ENCODE measurements at regions not wholly inside any gene's neighbourhood (a gene's known extent, or its start where the extent isn't known, plus 50 kb on each side); places are given as distances from the start of the nearest gene placed in this dataset.
"Not testable (repeated sequence)": the region's sequence is repeated elsewhere in the genome, so short reads cannot be mapped to it uniquely, and the experiment has no call there.

DNA sequence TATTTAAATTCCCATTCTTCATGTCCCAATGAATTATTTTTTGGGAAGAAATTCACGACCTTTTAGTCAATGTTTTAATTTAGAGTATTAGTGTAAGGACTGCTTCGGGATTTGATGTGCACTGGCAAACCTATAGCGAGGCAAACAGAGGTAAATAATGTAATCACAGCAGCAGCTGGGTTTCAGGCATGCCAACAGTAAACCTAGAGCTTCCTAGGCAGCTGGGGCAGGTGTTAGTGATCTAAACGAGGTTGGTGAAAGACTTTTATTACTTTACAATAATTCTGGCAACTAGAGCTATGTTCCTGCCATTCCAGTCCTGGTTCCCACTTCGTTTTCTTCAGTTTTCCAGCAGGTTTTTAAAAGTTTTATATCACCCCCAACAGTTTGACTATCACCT lies 1036.4 kb upstream of the FOXG1 start:
- Mint-ChIP-seq H3K36me3 (ENCODE audit: insufficient read depth) (no peaks in the 10 kb centered on the region), H3K4me1 (ENCODE audit: low read depth) (peaks cover 14% of the 10 kb centered on the region), H3K4me3 (ENCODE audit: low read depth) (no peak overlapping the region), H3K27ac (no peak overlapping the region), H3K9me3 (ENCODE audit: low read depth) (no peaks in the 10 kb centered on the region), H3K27me3 (no peaks in the 10 kb centered on the region)
- no peak for DNase-seq (ENCODE audit: low spot score, unreplicated experiment)
- TF ChIP-seq CTCF (IDR thresholded peaks at IDR 0.05; ENCODE audit: unreplicated experiment) = no peak

- Mint-ChIP-seq H3K4me3 (ENCODE audit: low read depth) (no peak overlapping the region), H3K4me1 (ENCODE audit: low read depth) (peaks cover 4% of the 10 kb centered on the region), H3K36me3 (ENCODE audit: insufficient read depth) (no peaks in the 10 kb centered on the region), H3K27me3 (no peaks in the 10 kb centered on the region), H3K9me3 (ENCODE audit: low read depth) (peaks cover 3% of the 10 kb centered on the region), H3K27ac (no peak overlapping the region)
- no peak for DNase-seq (ENCODE audit: low spot score, unreplicated experiment)
- no peak for TF ChIP-seq CTCF (IDR thresholded peaks at IDR 0.05; ENCODE audit: unreplicated experiment)
Measured at GRCh38 chr14:27739657-27740156, 1026.9 kb upstream of the FOXG1 start.

- no peaks in the 10 kb centered on the region for H3K9me3 Mint-ChIP-seq (ENCODE audit: low read depth)
- no peaks in the 10 kb centered on the region for H3K36me3 Mint-ChIP-seq (ENCODE audit: insufficient read depth)
- no peak overlapping the region for H3K4me3 Mint-ChIP-seq (ENCODE audit: low read depth)
- H3K27ac Mint-ChIP-seq = no peak overlapping the region
- no peaks in the 10 kb centered on the region for H3K27me3 Mint-ChIP-seq
- DNase-seq (ENCODE audit: low spot score, unreplicated experiment) = no peak
- no peak for TF ChIP-seq CTCF (IDR thresholded peaks at IDR 0.05; ENCODE audit: unreplicated experiment)
- H3K4me1 Mint-ChIP-seq (ENCODE audit: low read depth) = no peaks in the 10 kb centered on the region
Measured at GRCh38 chr14:27750114-27750513, 1016.5 kb upstream of the FOXG1 start.

DNA sequence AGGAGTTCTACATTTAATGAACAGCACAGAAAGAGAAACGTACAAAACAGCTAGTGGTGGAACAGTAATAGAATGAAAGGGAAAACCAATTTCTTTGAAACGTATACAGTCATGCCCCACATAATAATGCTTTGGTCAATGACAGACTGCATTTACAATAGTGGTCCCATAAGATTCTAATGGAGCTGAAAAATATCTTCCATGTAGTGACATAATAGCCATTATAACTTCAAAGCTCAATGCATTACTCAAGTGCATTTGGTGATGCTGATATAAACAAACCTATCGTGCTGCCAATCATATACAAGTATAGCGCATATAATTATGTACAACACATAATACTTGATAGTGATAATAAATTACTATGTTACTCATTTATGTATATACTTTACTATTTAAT lies 1008.9 kb upstream of the FOXG1 start:
- H3K27ac Mint-ChIP-seq; H3K27me3 Mint-ChIP-seq; H3K36me3 Mint-ChIP-seq (ENCODE audit: insufficient read depth); H3K9me3 Mint-ChIP-seq (ENCODE audit: low read depth); H3K4me3 Mint-ChIP-seq (ENCODE audit: low read depth); H3K4me1 Mint-ChIP-seq (ENCODE audit: low read depth); DNase-seq (ENCODE audit: low spot score, unreplicated experiment): not testable (repeated sequence)

GRCh38 chr14:27760367-27760766 lies 1006.2 kb upstream of the FOXG1 start:
- H3K36me3 Mint-ChIP-seq (ENCODE audit: insufficient read depth); H3K27me3 Mint-ChIP-seq; H3K4me3 Mint-ChIP-seq (ENCODE audit: low read depth); DNase-seq (ENCODE audit: low spot score, unreplicated experiment); H3K4me1 Mint-ChIP-seq (ENCODE audit: low read depth); H3K27ac Mint-ChIP-seq: not testable (repeated sequence)
- H3K9me3 Mint-ChIP-seq (ENCODE audit: low read depth) = peaks cover 22% of the 10 kb centered on the region

DNA sequence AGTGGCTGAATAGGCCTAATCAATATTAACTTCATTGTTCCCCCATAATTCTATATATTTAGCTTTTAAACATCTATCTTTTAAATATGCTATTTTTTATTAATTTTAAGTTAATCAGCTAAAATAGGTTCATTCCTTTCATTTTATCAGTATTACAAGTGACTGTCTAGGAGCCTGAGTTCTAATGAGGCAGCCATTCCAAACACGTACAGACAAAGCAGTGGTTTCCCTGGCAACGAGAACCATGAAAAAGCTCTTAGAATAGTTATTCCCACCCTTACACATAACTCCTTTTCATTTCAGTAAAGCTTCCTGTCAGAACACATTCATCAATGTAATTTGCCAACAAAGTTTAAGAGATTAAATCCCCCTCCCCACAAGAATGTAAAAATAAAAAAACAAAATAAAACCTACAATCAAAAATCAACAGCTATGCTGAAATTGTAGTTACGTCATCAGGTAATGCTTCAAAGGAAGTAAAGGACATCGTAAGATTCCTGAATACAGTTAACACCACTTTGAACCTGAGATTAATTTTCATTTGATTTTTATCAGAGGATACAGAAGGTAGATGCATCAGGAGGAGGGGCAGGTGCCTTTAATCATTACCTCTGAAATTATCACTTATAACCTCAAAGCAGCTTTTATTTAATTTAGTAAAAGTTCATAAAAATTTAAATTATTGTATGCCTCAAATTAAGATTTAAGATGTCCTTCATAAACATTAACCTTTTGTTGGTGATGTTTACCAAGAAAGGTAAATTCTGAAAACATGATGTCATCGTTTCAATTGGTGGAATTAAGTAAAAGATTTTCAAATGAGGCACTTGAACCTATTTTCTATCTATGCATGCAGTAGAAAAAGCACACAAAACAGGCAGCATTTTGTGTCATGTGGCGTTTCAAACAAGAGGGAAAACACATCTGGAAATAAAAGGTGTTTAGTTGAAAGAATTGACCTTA lies 967.2 kb upstream of the FOXG1 start:
- not testable (repeated sequence) for H3K27ac Mint-ChIP-seq; H3K4me3 Mint-ChIP-seq (ENCODE audit: low read depth); DNase-seq (ENCODE audit: low spot score, unreplicated experiment); H3K27me3 Mint-ChIP-seq; H3K36me3 Mint-ChIP-seq (ENCODE audit: insufficient read depth)
- H3K4me1 Mint-ChIP-seq (ENCODE audit: low read depth) = peaks cover 12% of the 10 kb centered on the region
- peaks cover 16% of the 10 kb centered on the region for H3K9me3 Mint-ChIP-seq (ENCODE audit: low read depth)

GRCh38 chr14:27817746-27818430 lies 948.7 kb upstream of the FOXG1 start:
- H3K27me3 Mint-ChIP-seq; DNase-seq (ENCODE audit: low spot score, unreplicated experiment); H3K36me3 Mint-ChIP-seq (ENCODE audit: insufficient read depth); H3K4me3 Mint-ChIP-seq (ENCODE audit: low read depth); H3K27ac Mint-ChIP-seq: not testable (repeated sequence)
- H3K9me3 Mint-ChIP-seq (ENCODE audit: low read depth) = peaks cover 17% of the 10 kb centered on the region
- H3K4me1 Mint-ChIP-seq (ENCODE audit: low read depth) = peaks cover 11% of the 10 kb centered on the region

DNA sequence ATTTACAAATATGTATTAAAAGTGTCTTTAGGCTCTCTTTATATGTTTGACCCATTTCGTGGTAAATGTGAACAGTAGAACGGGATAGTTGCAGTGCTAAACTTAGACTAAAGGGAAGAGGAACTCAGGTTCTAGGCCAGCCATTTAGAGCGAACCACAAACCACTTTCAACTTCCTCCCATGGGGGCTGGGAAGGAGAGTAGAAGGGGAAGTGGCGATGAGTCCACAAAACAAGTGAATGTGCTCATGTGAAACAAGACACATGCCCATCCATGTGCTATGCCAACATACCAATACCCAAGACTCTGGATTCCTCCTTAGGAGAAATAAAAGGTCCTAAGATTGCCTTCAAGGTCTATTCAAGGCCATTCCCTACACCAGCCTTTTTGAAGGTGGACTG lies 940.4 kb upstream of the FOXG1 start:
- not testable (repeated sequence) for H3K9me3 Mint-ChIP-seq (ENCODE audit: low read depth); H3K4me1 Mint-ChIP-seq (ENCODE audit: low read depth); H3K4me3 Mint-ChIP-seq (ENCODE audit: low read depth); H3K27ac Mint-ChIP-seq; DNase-seq (ENCODE audit: low spot score, unreplicated experiment); H3K36me3 Mint-ChIP-seq (ENCODE audit: insufficient read depth); H3K27me3 Mint-ChIP-seq

GRCh38 chr14:27831978-27832377 lies 934.6 kb upstream of the FOXG1 start:
- not testable (repeated sequence) for H3K4me3 Mint-ChIP-seq (ENCODE audit: low read depth); H3K27me3 Mint-ChIP-seq; H3K9me3 Mint-ChIP-seq (ENCODE audit: low read depth); H3K36me3 Mint-ChIP-seq (ENCODE audit: insufficient read depth); H3K4me1 Mint-ChIP-seq (ENCODE audit: low read depth); H3K27ac Mint-ChIP-seq; DNase-seq (ENCODE audit: low spot score, unreplicated experiment)

GRCh38 chr14:27833001-27833400 lies 933.6 kb upstream of the FOXG1 start:
- not testable (repeated sequence) for H3K9me3 Mint-ChIP-seq (ENCODE audit: low read depth); DNase-seq (ENCODE audit: low spot score, unreplicated experiment); H3K4me3 Mint-ChIP-seq (ENCODE audit: low read depth); H3K27ac Mint-ChIP-seq; H3K27me3 Mint-ChIP-seq; H3K36me3 Mint-ChIP-seq (ENCODE audit: insufficient read depth); H3K4me1 Mint-ChIP-seq (ENCODE audit: low read depth)

Measured in progenitor cell of endocrine pancreas (in vitro differentiated cells).